ENCODE measurements at regions not wholly inside any gene's neighbourhood (a gene's known extent, or its start where the extent isn't known, plus 50 kb on each side); places are given as distances from the start of the nearest gene placed in this dataset.

DNA sequence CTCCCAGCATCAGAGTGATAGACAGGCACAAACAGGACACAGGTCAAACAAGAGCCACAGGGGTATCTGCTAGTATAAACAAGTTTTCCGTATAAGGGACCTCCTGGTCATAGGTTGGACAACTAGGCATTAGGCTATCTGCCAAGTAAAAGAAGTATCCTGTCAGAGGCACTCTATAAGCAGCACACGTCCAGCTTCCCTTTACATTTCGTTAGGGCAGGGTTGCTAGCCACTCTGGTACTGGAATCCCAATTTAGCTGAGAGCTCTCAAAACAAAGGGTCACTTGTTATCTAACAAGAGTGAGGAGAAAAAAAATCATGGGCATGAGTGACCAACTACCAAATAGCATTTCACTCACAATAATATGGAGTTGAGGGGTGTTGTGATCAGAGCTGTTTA lies 780.7 kb upstream of the DIAPH2 start:
- no peak overlapping the region for H3K4me3 ChIP-seq (ENCODE audit: low read length in 2 of 2)
- no peaks in the 10 kb centered on the region for H3K36me3 Mint-ChIP-seq
- H3K4me3 Mint-ChIP-seq, result no peak overlapping the region
- H3K4me1 Mint-ChIP-seq, result no peaks in the 10 kb centered on the region
- no peaks in the 10 kb centered on the region for H3K9me3 Mint-ChIP-seq
- no peaks in the 10 kb centered on the region for H3K4me1 ChIP-seq (ENCODE audit: insufficient read depth, low read length)
- intact Hi-C loops (cut with micrococcal nuclease), result no loop called here
- DNase-seq, result no peak
- CTCF ChIA-PET (ENCODE audit: partially characterized antibody), result no interaction called here
- POLR2A ChIA-PET (ENCODE audit: partially characterized antibody), result no interaction called here
- H3K9me3 ChIP-seq (ENCODE audit: control insufficient read depth in 1 of 2, low read length in 2 of 2), result no peaks in the 10 kb centered on the region
- no peaks in the 10 kb centered on the region for H3K27me3 ChIP-seq (ENCODE audit: insufficient read depth, low read length)
- H3K27ac ChIP-seq (ENCODE audit: low read depth, low read length), result no peak overlapping the region
- H3K36me3 ChIP-seq (ENCODE audit: insufficient read depth, low read length), result no peaks in the 10 kb centered on the region
- H3K27ac Mint-ChIP-seq, result no peak overlapping the region
- no peaks in the 10 kb centered on the region for H3K27me3 Mint-ChIP-seq

- Histone ChIP-seq H3K27me3 (ENCODE audit: insufficient read depth, low read length) (no peaks in the 10 kb centered on the region), H3K36me3 (ENCODE audit: insufficient read depth, low read length) (no peaks in the 10 kb centered on the region), H3K27ac (ENCODE audit: low read depth, low read length) (no peak overlapping the region), H3K4me3 (ENCODE audit: low read length in 2 of 2) (no peak overlapping the region), H3K4me1 (ENCODE audit: insufficient read depth, low read length) (no peaks in the 10 kb centered on the region), H3K9me3 (ENCODE audit: control insufficient read depth in 1 of 2, low read length in 2 of 2) (no peaks in the 10 kb centered on the region)
- no peak for DNase-seq
- intact Hi-C loops (cut with micrococcal nuclease), result no loop called here
- peaks cover 0 to 3% (median 0%) of the 10 kb centered on the region in 8 donors for H3K9me3 Mint-ChIP-seq
- H3K36me3 Mint-ChIP-seq, result no peaks in the 10 kb centered on the region
- H3K4me3 Mint-ChIP-seq, result no peak overlapping the region
- no peaks in the 10 kb centered on the region for H3K4me1 Mint-ChIP-seq
- ChIA-PET CTCF (ENCODE audit: partially characterized antibody) (no interaction called here), POLR2A (ENCODE audit: partially characterized antibody) (no interaction called here)
- no peaks in the 10 kb centered on the region for H3K27me3 Mint-ChIP-seq
- no peak overlapping the region for H3K27ac Mint-ChIP-seq
These were observed 777.6 kb upstream of the DIAPH2 start for GRCh38 chrX:95907081-95907480.

- H3K9me3 Mint-ChIP-seq, result peaks cover 0 to 3% (median 0%) of the 10 kb centered on the region in 8 donors
- DNase-seq, result no peak
- Histone ChIP-seq H3K27me3 (ENCODE audit: insufficient read depth, low read length) (no peaks in the 10 kb centered on the region), H3K4me3 (ENCODE audit: low read length in 2 of 2) (no peak overlapping the region), H3K4me1 (ENCODE audit: insufficient read depth, low read length) (no peaks in the 10 kb centered on the region), H3K9me3 (ENCODE audit: control insufficient read depth in 1 of 2, low read length in 2 of 2) (no peaks in the 10 kb centered on the region), H3K27ac (ENCODE audit: low read depth, low read length) (no peak overlapping the region), H3K36me3 (ENCODE audit: insufficient read depth, low read length) (no peaks in the 10 kb centered on the region)
- intact Hi-C loops (cut with micrococcal nuclease), result no loop called here
- H3K27me3 Mint-ChIP-seq, result no peaks in the 10 kb centered on the region
- H3K4me1 Mint-ChIP-seq, result no peaks in the 10 kb centered on the region
- ChIA-PET CTCF (ENCODE audit: partially characterized antibody) (no interaction called here), POLR2A (ENCODE audit: partially characterized antibody) (no interaction called here)
- no peak overlapping the region for H3K27ac Mint-ChIP-seq
- H3K36me3 Mint-ChIP-seq, result no peaks in the 10 kb centered on the region
- H3K4me3 Mint-ChIP-seq, result no peak overlapping the region
These were observed 773.6 kb upstream of the DIAPH2 start for GRCh38 chrX:95911062-95911461.

DNA sequence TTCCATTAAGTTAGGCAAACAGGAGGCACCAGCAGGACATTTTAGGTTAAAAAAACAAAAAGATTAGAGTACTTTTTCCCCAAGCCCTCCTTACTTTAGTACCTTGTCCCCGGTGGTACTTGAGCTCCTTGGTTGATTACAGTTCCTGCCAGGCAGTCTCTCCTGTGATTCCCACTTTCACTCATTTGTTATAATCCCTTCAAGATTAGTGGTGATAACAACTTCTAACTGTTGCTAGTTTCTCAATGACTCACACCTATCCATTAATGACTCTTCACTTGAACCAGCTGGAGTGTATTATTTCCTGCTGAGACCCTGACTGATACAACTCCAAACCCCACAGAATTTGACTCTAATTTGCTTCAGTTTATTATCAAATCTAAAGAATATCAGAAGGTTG lies 765.0 kb upstream of the DIAPH2 start:
- intact Hi-C loops (cut with micrococcal nuclease), result no loop called here
- H3K36me3 ChIP-seq (ENCODE audit: insufficient read depth, low read length), result no peaks in the 10 kb centered on the region
- no peaks in the 10 kb centered on the region for H3K27me3 ChIP-seq (ENCODE audit: insufficient read depth, low read length)
- no peaks in the 10 kb centered on the region for H3K4me1 Mint-ChIP-seq
- no peak overlapping the region for H3K27ac ChIP-seq (ENCODE audit: low read depth, low read length)
- H3K27me3 Mint-ChIP-seq, result no peaks in the 10 kb centered on the region
- H3K36me3 Mint-ChIP-seq, result no peaks in the 10 kb centered on the region
- CTCF ChIA-PET (ENCODE audit: partially characterized antibody), result no interaction called here
- H3K27ac Mint-ChIP-seq, result no peak overlapping the region
- no peaks in the 10 kb centered on the region for H3K4me1 ChIP-seq (ENCODE audit: insufficient read depth, low read length)
- H3K4me3 ChIP-seq (ENCODE audit: low read length in 2 of 2), result no peak overlapping the region
- no peaks in the 10 kb centered on the region for H3K9me3 ChIP-seq (ENCODE audit: control insufficient read depth in 1 of 2, low read length in 2 of 2)
- H3K9me3 Mint-ChIP-seq, result peaks cover 0 to 3% (median under 1%) of the 10 kb centered on the region in 8 donors
- POLR2A ChIA-PET (ENCODE audit: partially characterized antibody), result no interaction called here
- no peak for DNase-seq
- H3K4me3 Mint-ChIP-seq, result no peak overlapping the region

DNA sequence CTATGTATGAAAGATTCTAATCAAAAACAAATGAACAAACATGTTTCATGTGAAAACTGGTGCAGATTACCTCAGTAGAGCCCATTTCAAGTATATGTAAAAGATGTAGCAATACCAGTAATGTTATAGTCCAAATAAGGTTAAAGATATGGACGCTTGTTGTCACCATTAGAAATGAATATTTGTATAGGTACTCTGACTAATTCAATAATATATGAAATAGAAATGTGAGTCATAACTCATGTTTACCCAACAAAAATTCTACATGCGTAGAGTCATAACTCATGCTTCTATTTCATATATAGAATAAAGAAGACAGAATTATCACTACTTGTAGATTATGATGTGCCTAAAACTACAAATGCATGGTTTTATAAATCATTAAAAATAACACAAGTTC lies 739.1 kb upstream of the DIAPH2 start:
- no peaks in the 10 kb centered on the region for H3K27me3 ChIP-seq (ENCODE audit: insufficient read depth, low read length)
- H3K4me3 ChIP-seq (ENCODE audit: low read length in 2 of 2), result no peak overlapping the region
- no peak overlapping the region for H3K27ac Mint-ChIP-seq

DNA sequence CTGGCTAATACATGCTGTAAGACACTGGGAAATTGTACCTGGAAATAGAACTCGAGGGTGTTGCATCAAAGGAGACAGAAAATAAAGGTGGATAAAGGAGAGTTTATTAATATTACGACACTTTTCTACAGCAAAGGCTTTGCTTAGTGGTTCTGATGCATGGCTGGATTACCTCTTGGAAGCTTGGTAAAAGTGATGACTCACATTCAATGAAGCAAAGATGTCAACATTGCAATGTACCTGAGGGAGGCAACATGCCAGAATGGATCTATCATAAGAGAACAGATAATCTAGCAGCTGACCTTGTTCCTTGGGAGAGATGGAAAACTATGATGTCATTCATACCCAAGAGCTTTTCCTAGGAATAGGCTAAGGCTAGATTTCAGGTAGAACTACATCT lies 735.1 kb upstream of the DIAPH2 start:
- Mint-ChIP-seq H3K36me3 (no peaks in the 10 kb centered on the region), H3K4me3 (no peak overlapping the region), H3K27ac (no peak overlapping the region), H3K4me1 (no peaks in the 10 kb centered on the region), H3K27me3 (no peaks in the 10 kb centered on the region), H3K9me3 (peaks cover 0 to 2% (median 0%) of the 10 kb centered on the region in 8 donors)
- no peaks in the 10 kb centered on the region for H3K27me3 ChIP-seq (ENCODE audit: insufficient read depth, low read length)
- H3K4me1 ChIP-seq (ENCODE audit: insufficient read depth, low read length), result no peaks in the 10 kb centered on the region
- no peak overlapping the region for H3K27ac ChIP-seq (ENCODE audit: low read depth, low read length)
- DNase-seq, result no peak
- no peak overlapping the region for H3K4me3 ChIP-seq (ENCODE audit: low read length in 2 of 2)
- POLR2A ChIA-PET (ENCODE audit: partially characterized antibody), result no interaction called here
- CTCF ChIA-PET (ENCODE audit: partially characterized antibody), result no interaction called here
- H3K9me3 ChIP-seq (ENCODE audit: control insufficient read depth in 1 of 2, low read length in 2 of 2), result no peaks in the 10 kb centered on the region
- H3K36me3 ChIP-seq (ENCODE audit: insufficient read depth, low read length), result no peaks in the 10 kb centered on the region
- intact Hi-C loops (cut with micrococcal nuclease), result no loop called here

More for the DNA sequence above, 739.1 kb upstream of the DIAPH2 start:
- Mint-ChIP-seq H3K4me1 (no peaks in the 10 kb centered on the region), H3K4me3 (no peak overlapping the region), H3K9me3 (peaks cover 0 to 2% (median 0%) of the 10 kb centered on the region in 8 donors), H3K36me3 (no peaks in the 10 kb centered on the region), H3K27me3 (no peaks in the 10 kb centered on the region)
- Histone ChIP-seq H3K9me3 (ENCODE audit: control insufficient read depth in 1 of 2, low read length in 2 of 2) (no peaks in the 10 kb centered on the region), H3K27ac (ENCODE audit: low read depth, low read length) (no peak overlapping the region), H3K36me3 (ENCODE audit: insufficient read depth, low read length) (no peaks in the 10 kb centered on the region), H3K4me1 (ENCODE audit: insufficient read depth, low read length) (no peaks in the 10 kb centered on the region)
- ChIA-PET CTCF (ENCODE audit: partially characterized antibody) (no interaction called here), POLR2A (ENCODE audit: partially characterized antibody) (no interaction called here)
- DNase-seq, result no peak
- intact Hi-C loops (cut with micrococcal nuclease), result no loop called here

DNA sequence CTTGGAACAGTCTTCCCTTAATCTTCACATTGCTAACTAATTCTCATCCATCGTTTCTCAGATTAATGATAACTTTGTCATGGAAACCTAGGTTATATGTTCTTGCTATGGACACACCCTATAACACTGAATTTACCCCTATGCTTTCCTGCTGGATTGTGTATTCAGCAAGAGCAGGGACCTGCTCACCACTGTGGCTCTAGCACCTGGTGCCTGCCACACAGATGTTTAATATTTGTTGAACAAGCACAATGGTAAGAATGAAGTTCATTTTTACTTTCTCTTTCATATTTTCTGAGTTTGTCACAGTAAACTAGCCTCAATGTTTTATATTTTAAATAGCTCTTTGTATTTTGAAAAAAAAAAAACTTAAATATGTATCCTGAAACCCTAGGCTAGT lies 734.0 kb upstream of the DIAPH2 start:
- H3K9me3 Mint-ChIP-seq, result peaks cover 0 to 2% (median 0%) of the 10 kb centered on the region in 8 donors
- no peaks in the 10 kb centered on the region for H3K4me1 Mint-ChIP-seq
- H3K4me1 ChIP-seq (ENCODE audit: insufficient read depth, low read length), result no peaks in the 10 kb centered on the region
- no peak overlapping the region for H3K27ac ChIP-seq (ENCODE audit: low read depth, low read length)
- H3K4me3 ChIP-seq (ENCODE audit: low read length in 2 of 2), result no peak overlapping the region
- DNase-seq, result no peak
- POLR2A ChIA-PET (ENCODE audit: partially characterized antibody), result no interaction called here
- H3K4me3 Mint-ChIP-seq, result no peak overlapping the region
- H3K27ac Mint-ChIP-seq, result no peak overlapping the region
- H3K9me3 ChIP-seq (ENCODE audit: control insufficient read depth in 1 of 2, low read length in 2 of 2), result no peaks in the 10 kb centered on the region
- H3K36me3 ChIP-seq (ENCODE audit: insufficient read depth, low read length), result no peaks in the 10 kb centered on the region
- H3K27me3 Mint-ChIP-seq, result no peaks in the 10 kb centered on the region
- intact Hi-C loops (cut with micrococcal nuclease), result no loop called here
- H3K27me3 ChIP-seq (ENCODE audit: insufficient read depth, low read length), result no peaks in the 10 kb centered on the region
- CTCF ChIA-PET (ENCODE audit: partially characterized antibody), result no interaction called here
- no peaks in the 10 kb centered on the region for H3K36me3 Mint-ChIP-seq

GRCh38 chrX:95953564-95953963 lies 731.1 kb upstream of the DIAPH2 start:
- Histone ChIP-seq H3K36me3 (ENCODE audit: insufficient read depth, low read length) (no peaks in the 10 kb centered on the region), H3K27me3 (ENCODE audit: insufficient read depth, low read length) (no peaks in the 10 kb centered on the region), H3K4me3 (ENCODE audit: low read length in 2 of 2) (no peak overlapping the region), H3K9me3 (ENCODE audit: control insufficient read depth in 1 of 2, low read length in 2 of 2) (no peaks in the 10 kb centered on the region), H3K27ac (ENCODE audit: low read depth, low read length) (no peak overlapping the region), H3K4me1 (ENCODE audit: insufficient read depth, low read length) (no peaks in the 10 kb centered on the region)
- POLR2A ChIA-PET (ENCODE audit: partially characterized antibody), result no interaction called here
- no peak for DNase-seq
- Mint-ChIP-seq H3K27me3 (no peaks in the 10 kb centered on the region), H3K36me3 (no peaks in the 10 kb centered on the region), H3K4me1 (no peaks in the 10 kb centered on the region), H3K27ac (no peak overlapping the region), H3K9me3 (peaks cover 0 to 4% (median under 1%) of the 10 kb centered on the region in 8 donors), H3K4me3 (no peak overlapping the region)
- CTCF ChIA-PET (ENCODE audit: partially characterized antibody), result no interaction called here
- intact Hi-C loops (cut with micrococcal nuclease), result no loop called here
